K562 (cell line): ENCODE measurements at regions not wholly inside any gene's neighbourhood (a gene's known extent, or its start where the extent isn't known, plus 50 kb on each side); places are given as distances from the start of the nearest gene placed in this dataset.

Experiments used
- ATAC-seq: fragments of 200-7000 bp; cut with Tn5 transposase; 3 replicates; pipeline ENCODE4 v1.9.1; 2020; ENCODE audit warnings: moderate library complexity
- BruUV-seq: library from RNA; stranded (reverse); fragments of 400-500 nt; replicated peaks from 2 replicates; lab custom pipeline; 2021; lab: Mats Ljungman, UMichigan
- CTCF ChIA-PET: fragments of 300-600 bp; formaldehyde crosslinking; extraction: SDS; loops from one replicate; lab custom pipeline; 2021; ENCODE audit warnings: low intra/inter-chr PET ratio; lab: Yijun Ruan, JAX
- POLR2A ChIA-PET: fragments of 300-600, 350-650 bp; sonication (Branson Sonifier 250); formaldehyde crosslinking; extraction: SDS; loops from one replicate; lab custom pipeline; 2021; ENCODE audit warnings: antibody characterized with exemption, inconsistent platforms; lab: Yijun Ruan, JAX
- DNase-seq, 4 experiments: peaks; one replicate each; pipeline versions ENCODE4 v3.0.0 to v3.0.0-alpha.2; 2011 to 2018; ENCODE audit warnings: low spot score in 3 of 4, mixed read lengths in 3 of 4; ENCODE audit errors: extremely low read depth in 1 of 4
- FAIRE-seq: peaks from 2 replicates; lab custom pipeline; 2011; peaks lifted over from hg19 to GRCh38; lab: Jason Lieb, UNC
- H2AFZ ChIP-seq: 2 replicates; pipeline ENCODE4 v1.6.0; 2011; ENCODE audit warnings: low read depth, low read length, control low read depth, inconsistent platforms
- H3K27ac ChIP-seq: fragments of 200-600 bp; 3 replicates; pipeline ENCODE4 v1.8.0; 2011; ENCODE audit warnings: low read depth, mild to moderate bottlenecking, control low read depth, inconsistent platforms, low read length, moderate library complexity, mixed read lengths; ENCODE audit errors: extremely low read depth
- H3K27me3 ChIP-seq, 2 experiments: fragments of 300-600 bp in 1 of 2; 2 replicates in 1 of 2; 3 replicates in 1 of 2; pipeline versions ENCODE4 v1.6.0 to v1.8.0; 2011; ENCODE audit warnings: inconsistent platforms in 2 of 2, low read length in 2 of 2, mild to moderate bottlenecking in 1 of 2, mixed read lengths in 1 of 2, moderate library complexity in 1 of 2; ENCODE audit not compliant: control insufficient read depth in 2 of 2, insufficient read depth in 2 of 2
- H3K36me3 ChIP-seq: fragments of 300-600 bp; 3 replicates; pipeline ENCODE4 v1.8.0; 2011; ENCODE audit warnings: mild to moderate bottlenecking, low read length, inconsistent platforms; ENCODE audit not compliant: control insufficient read depth, insufficient read depth
- H3K4me1 ChIP-seq, 2 experiments: fragments of 200-600 bp in 1 of 2; replicated peaks in 1 of 2; 2 replicates in 1 of 2; 3 replicates in 1 of 2; pipeline versions ENCODE4 v1.5.1 to v1.8.0; 2011; ENCODE audit warnings: inconsistent platforms in 2 of 2, low read length in 2 of 2, mild to moderate bottlenecking in 1 of 2, mixed read lengths in 1 of 2, moderate library complexity in 1 of 2; ENCODE audit not compliant: control insufficient read depth in 2 of 2, insufficient read depth in 2 of 2
- H3K4me2 ChIP-seq: 2 replicates; pipeline ENCODE4 v1.6.1; 2011; ENCODE audit warnings: low read length, control low read depth, inconsistent platforms, mixed read lengths; ENCODE audit not compliant: insufficient read depth
- H3K4me3 ChIP-seq: fragments of 200-600 bp; sonication (generic), shearing (Covaris generic); 2 replicates; pipeline ENCODE4 v1.5.1; 2016; ENCODE audit warnings: control low read depth, inconsistent platforms
- H3K79me2 ChIP-seq: fragments of 200-600 bp; 3 replicates; pipeline ENCODE4 v1.8.0; 2011; ENCODE audit warnings: low read length, inconsistent platforms; ENCODE audit not compliant: control insufficient read depth, insufficient read depth
- H3K9ac ChIP-seq, 2 experiments: 2 replicates each; pipeline versions ENCODE4 v1.6.0 to v1.6.1; 2011; ENCODE audit warnings: low read depth in 2 of 2, low read length in 2 of 2, control low read depth in 1 of 2, inconsistent platforms in 1 of 2, mild to moderate bottlenecking in 1 of 2, mixed read lengths in 1 of 2; ENCODE audit not compliant: insufficient read depth in 1 of 2
- H3K9me1 ChIP-seq: one replicate; pipeline ENCODE4 v1.6.0; 2011; ENCODE audit warnings: inconsistent platforms, mild to moderate bottlenecking, low read length, moderate library complexity; ENCODE audit not compliant: control insufficient read depth, insufficient read depth
- H3K9me3 ChIP-seq: replicated peaks from 2 replicates; pipeline ENCODE4 v1.5.1; 2011; ENCODE audit warnings: low read depth, low read length, inconsistent platforms; ENCODE audit not compliant: control insufficient read depth, insufficient read depth
- H4K20me1 ChIP-seq: replicated peaks from 2 replicates; pipeline ENCODE4 v1.6.1; 2011; ENCODE audit warnings: low read length, inconsistent platforms, mixed read lengths; ENCODE audit not compliant: control insufficient read depth, insufficient read depth
- DPF2 ChIP-seq: fragments of 450-650 bp; IDR thresholded peaks from 2 replicates; pipeline ENCODE4 v1.6.1; 2016
- MBD2 ChIP-seq: sonication (generic); IDR thresholded peaks from 2 replicates; pipeline ENCODE4 v1.6.1; 2016; ENCODE audit warnings: low read depth, borderline replicate concordance
- MLX ChIP-seq, 2 experiments: fragments of 450-650 bp in 1 of 2; sonication (generic) in 1 of 2; formaldehyde crosslinking; conservative IDR thresholded peaks; 2 replicates each; pipeline versions ENCODE4 v1.4.0 to v1.8.1; 2020 to 2022; ENCODE audit warnings: mild to moderate bottlenecking in 1 of 2, missing genetic modification reagents in 1 of 2
- MYBL2 ChIP-seq, 2 experiments: fragments of 450-650 bp in 1 of 2; sonication (generic) in 1 of 2; formaldehyde crosslinking in 1 of 2; IDR thresholded peaks; 2 replicates each; pipeline versions ENCODE4 v1.6.1 to v1.8.1; 2017 to 2022; ENCODE audit warnings: borderline replicate concordance in 1 of 2, inconsistent platforms in 1 of 2, low read depth in 1 of 2, mild to moderate bottlenecking in 1 of 2, missing genetic modification reagents in 1 of 2, moderate library complexity in 1 of 2
- NFATC3 ChIP-seq: fragments of 450-650 bp; IDR thresholded peaks from 2 replicates; pipeline ENCODE4 v1.6.1; 2017; ENCODE audit warnings: mild to moderate bottlenecking
- NFE2 ChIP-seq: IDR thresholded peaks from 2 replicates; pipeline ENCODE4 v1.6.1; 2014; ENCODE audit warnings: antibody characterized with exemption, low read depth
- RBM14 ChIP-seq: fragments of 200-400 bp; formaldehyde crosslinking; IDR thresholded peaks from 2 replicates; pipeline ENCODE4 v1.6.1; 2018; ENCODE audit warnings: low read depth, mild to moderate bottlenecking, low read length, moderate library complexity, borderline replicate concordance; ENCODE audit not compliant: insufficient read depth
- STAG1 ChIP-seq: sonication (generic); formaldehyde crosslinking; IDR thresholded peaks from 2 replicates; pipeline ENCODE4 v1.5.0; 2020; ENCODE audit warnings: missing genetic modification reagents, borderline replicate concordance
- U2AF1 ChIP-seq: fragments of 200-400 bp; formaldehyde crosslinking; optimal IDR thresholded peaks from 2 replicates; pipeline ENCODE3; 2017; ENCODE audit warnings: mild to moderate bottlenecking, low read depth, low read length, moderate library complexity
- ZBTB12 ChIP-seq: fragments of 250-450 bp; sonication (Bioruptor Pico); IDR thresholded peaks from 2 replicates; pipeline ENCODE4 v1.4.0; 2020
- ZBTB17 ChIP-seq: fragments of 450-650 bp; formaldehyde crosslinking; IDR thresholded peaks from 2 replicates; pipeline ENCODE4 v1.4.0; 2020; ENCODE audit warnings: mild to moderate bottlenecking
- ZHX1 ChIP-seq: fragments of 150-350 bp; conservative IDR thresholded peaks from 2 replicates; pipeline ENCODE4 v1.6.1; 2014; ENCODE audit warnings: low read length
- ZNF75A ChIP-seq: fragments of 450-650 bp; formaldehyde crosslinking; IDR thresholded peaks from 2 replicates; pipeline ENCODE4 v1.4.0; 2020; ENCODE audit warnings: mild to moderate bottlenecking
- WGBS: fragments of 100-300 bp; shearing (Covaris generic); methylation state at CpG from one replicate; pipeline ENCODE4 v1.1.6; 2016; ENCODE audit warnings: low coverage, mixed read lengths; ENCODE audit not compliant: insufficient coverage; ENCODE audit errors: missing lambda C conversion rate; 5-methylcytosine and 5-hydroxymethylcytosine counted together
- in situ Hi-C: fragments of 300-500 bp; cut with MboI; formaldehyde crosslinking; loops from 4 replicates; pipeline ENCODE4 v1.15.0; 2018; ENCODE audit warnings: inconsistent platforms, mixed read lengths
- intact Hi-C: fragments of 100-400 bp; cut with micrococcal nuclease; formaldehyde crosslinking; loops from 2 replicates; pipeline ENCODE4 v1.14.2; 2022

GRCh38 chr9:25377039-25377438 lies 301.2 kb downstream of the TUSC1 start:
- no TSS peak for BruUV-seq
- no peak for TF ChIP-seq MBD2
- no peak for TF ChIP-seq ZNF75A (CRISPR knock-in tag)
- intact Hi-C loops = no loop called here
- ATAC-seq (no peak), DNase-seq (no peak), FAIRE-seq (no peak)
- no peaks in the 10 kb centered on the region for H3K27me3 ChIP-seq
- no peak overlapping the region for H3K9ac ChIP-seq
- no peak overlapping the region for H2AFZ ChIP-seq
- in situ Hi-C loops = no loop called here
- no peak overlapping the region for H3K4me2 ChIP-seq
- H3K79me2 ChIP-seq = no peaks in the 10 kb centered on the region
- no peak overlapping the region for H3K4me3 ChIP-seq
- no peaks in the 10 kb centered on the region for H3K4me1 ChIP-seq
- no peaks in the 10 kb centered on the region for H3K9me1 ChIP-seq
- H4K20me1 ChIP-seq = no peaks in the 10 kb centered on the region
- ChIA-PET POLR2A (no interaction called here), CTCF (no interaction called here)
- no peaks in the 10 kb centered on the region for H3K36me3 ChIP-seq
- no peak overlapping the region for H3K27ac ChIP-seq
- WGBS = no CpG with 5 or more reads among the region's 10 CpGs
- no peaks in the 10 kb centered on the region for H3K9me3 ChIP-seq

- Histone ChIP-seq H3K4me2 (no peak overlapping the region), H3K27ac (no peak overlapping the region), H3K4me3 (no peak overlapping the region), H4K20me1 (no peaks in the 10 kb centered on the region), H3K9ac (no peak overlapping the region), H3K27me3 (no peaks in the 10 kb centered on the region), H3K36me3 (no peaks in the 10 kb centered on the region), H2AFZ (no peak overlapping the region), H3K4me1 (no peaks in the 10 kb centered on the region), H3K9me1 (no peaks in the 10 kb centered on the region), H3K9me3 (no peaks in the 10 kb centered on the region), H3K79me2 (no peaks in the 10 kb centered on the region)
- intact Hi-C loops (no loop called here), in situ Hi-C loops (no loop called here)
- ChIA-PET CTCF (no interaction called here), POLR2A (no interaction called here)
- no peak for DNase-seq
- no CpG with 5 or more reads among the region's 1 CpG for WGBS
- BruUV-seq = no TSS peak
- no peak for ATAC-seq
- no peak for FAIRE-seq
- no peak for TF ChIP-seq U2AF1
- TF ChIP-seq MYBL2 (IDR thresholded peaks at IDR 0.05; ENCODE audit: low read depth) = no peak
- TF ChIP-seq MYBL2 (CRISPR knock-in tag; IDR thresholded peaks at IDR 0.05; ENCODE audit: borderline replicate concordance) = no peak
- no peak for TF ChIP-seq STAG1 (CRISPR knock-in tag)
- no peak for TF ChIP-seq NFATC3
- TF ChIP-seq ZBTB17 = no peak
- no peak for TF ChIP-seq ZHX1
- TF ChIP-seq DPF2 = no peak
- TF ChIP-seq NFE2 = no peak
- TF ChIP-seq ZBTB12 = no peak
- TF ChIP-seq RBM14 = no peak
- no peak for TF ChIP-seq MLX (CRISPR knock-in tag; conservative IDR thresholded peaks at IDR 0.05)
These were observed 304.0 kb downstream of the TUSC1 start for GRCh38 chr9:25374281-25374680.
